ENCODE measurements at regions not wholly inside any gene's neighbourhood (a gene's known extent, or its start where the extent isn't known, plus 50 kb on each side); places are given as distances from the start of the nearest gene placed in this dataset.

GRCh38 chr12:19999805-20000138 lies 368.6 kb upstream of the PDE3A start:
- TF ChIP-seq POLR2AphosphoS5 (IDR thresholded peaks at IDR 0.05; ENCODE audit: borderline replicate concordance, low read depth, low read length), result no peak
- TF ChIP-seq EZH2 (IDR thresholded peaks at IDR 0.05), result no peak
- no peak for TF ChIP-seq FOXP2 (optimal IDR thresholded peaks at IDR 0.05; ENCODE audit: control extremely low read depth, extremely low read length, insufficient read depth)
